ENCODE measurements at regions not wholly inside any gene's neighbourhood (a gene's known extent, or its start where the extent isn't known, plus 50 kb on each side); places are given as distances from the start of the nearest gene placed in this dataset.

DNA sequence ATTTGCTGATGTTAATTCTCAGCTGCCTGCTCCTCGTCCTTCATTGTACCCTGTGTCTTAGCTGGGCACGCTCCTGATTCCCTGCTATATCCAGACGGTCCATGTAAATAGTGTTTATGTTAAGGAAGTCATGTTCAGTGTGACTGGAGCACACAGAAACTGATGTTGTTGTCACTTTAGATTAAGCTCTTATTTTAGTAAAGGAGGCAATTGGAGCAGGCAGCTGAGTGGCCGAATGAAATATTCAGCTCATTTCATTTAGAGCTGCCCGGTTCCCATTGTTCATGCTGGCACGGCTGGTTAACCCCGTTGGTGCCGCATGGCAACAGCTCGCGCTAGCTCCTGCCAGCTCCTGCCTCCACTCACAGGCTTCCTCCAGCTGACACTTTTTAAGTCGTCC, 446.8 kb upstream of the SOX5 start:
- no peaks in the 10 kb centered on the region for H3K27me3 ChIP-seq
- WGBS, 2 donors = 34 to 38% methylated on average over 11 of the region's 11 CpGs
- TF ChIP-seq, protein P1, sequence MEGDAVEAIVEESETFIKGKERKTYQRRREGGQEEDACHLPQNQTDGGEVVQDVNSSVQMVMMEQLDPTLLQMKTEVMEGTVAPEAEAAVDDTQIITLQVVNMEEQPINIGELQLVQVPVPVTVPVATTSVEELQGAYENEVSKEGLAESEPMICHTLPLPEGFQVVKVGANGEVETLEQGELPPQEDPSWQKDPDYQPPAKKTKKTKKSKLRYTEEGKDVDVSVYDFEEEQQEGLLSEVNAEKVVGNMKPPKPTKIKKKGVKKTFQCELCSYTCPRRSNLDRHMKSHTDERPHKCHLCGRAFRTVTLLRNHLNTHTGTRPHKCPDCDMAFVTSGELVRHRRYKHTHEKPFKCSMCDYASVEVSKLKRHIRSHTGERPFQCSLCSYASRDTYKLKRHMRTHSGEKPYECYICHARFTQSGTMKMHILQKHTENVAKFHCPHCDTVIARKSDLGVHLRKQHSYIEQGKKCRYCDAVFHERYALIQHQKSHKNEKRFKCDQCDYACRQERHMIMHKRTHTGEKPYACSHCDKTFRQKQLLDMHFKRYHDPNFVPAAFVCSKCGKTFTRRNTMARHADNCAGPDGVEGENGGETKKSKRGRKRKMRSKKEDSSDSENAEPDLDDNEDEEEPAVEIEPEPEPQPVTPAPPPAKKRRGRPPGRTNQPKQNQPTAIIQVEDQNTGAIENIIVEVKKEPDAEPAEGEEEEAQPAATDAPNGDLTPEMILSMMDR (IDR thresholded peaks at IDR 0.05) = no peak
- FAIRE-seq (no peak), DNase-seq (no peak), ATAC-seq (no peak)
- no peak overlapping the region for H3K4me3 ChIP-seq
- H3K27ac ChIP-seq = no peak overlapping the region
- no peaks in the 10 kb centered on the region for H3K4me1 ChIP-seq
- no peaks in the 10 kb centered on the region for H3K9me3 ChIP-seq
- no peaks in the 10 kb centered on the region for H3K36me3 ChIP-seq
- intact Hi-C loops (cut with DNase I) = no loop called here

DNA sequence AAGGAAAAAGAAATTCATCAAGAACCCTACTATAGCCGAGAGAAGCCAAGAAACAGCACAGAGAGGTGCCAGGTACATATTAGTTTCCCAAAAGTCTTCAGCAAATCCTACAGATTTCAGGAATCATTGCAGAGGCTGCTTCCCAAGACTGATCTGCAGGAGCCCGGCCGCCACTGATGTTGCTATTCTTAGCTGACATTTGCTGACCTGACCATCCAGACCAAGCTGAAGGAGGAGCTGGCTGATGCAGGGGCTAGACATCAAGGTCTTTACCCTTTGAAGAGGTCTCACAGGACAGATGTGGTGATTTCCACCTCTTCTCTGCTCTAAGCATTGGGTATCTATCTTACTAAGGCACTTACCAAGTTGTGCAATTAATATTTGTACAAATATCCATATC, 444.8 kb upstream of the SOX5 start:
- H3K4me1 ChIP-seq = no peaks in the 10 kb centered on the region
- no peak overlapping the region for H3K4me3 ChIP-seq
- FAIRE-seq = no peak
- TF ChIP-seq, protein P1 (IDR thresholded peaks at IDR 0.05) = no peak
- no peaks in the 10 kb centered on the region for H3K36me3 ChIP-seq
- H3K9me3 ChIP-seq = no peaks in the 10 kb centered on the region
- ATAC-seq = no peak
- no peak overlapping the region for H3K27ac ChIP-seq
- WGBS, 2 donors = 53 to 76% methylated on average over 3 of the region's 3 CpGs
- no peak for DNase-seq
- no peaks in the 10 kb centered on the region for H3K27me3 ChIP-seq
- intact Hi-C loops (cut with DNase I) = no loop called here

DNA sequence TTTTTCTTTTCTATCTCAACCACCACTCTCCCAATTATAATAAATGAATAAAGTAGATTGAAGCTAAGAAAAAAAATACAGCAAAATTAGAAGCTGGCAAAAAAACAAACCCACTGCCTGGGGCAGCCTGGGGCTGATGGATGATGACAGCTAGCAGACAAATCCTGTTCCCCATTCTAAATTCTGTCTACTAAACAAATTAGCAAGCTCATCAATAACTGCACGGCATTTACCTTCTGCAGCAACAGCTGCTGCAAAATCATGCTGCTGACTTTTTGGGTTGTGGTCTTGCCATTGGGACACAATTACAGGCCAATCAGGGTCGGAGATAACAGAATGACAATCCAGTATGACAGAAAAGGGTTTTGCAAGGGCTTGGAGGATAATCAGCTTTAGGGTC, 443.6 kb upstream of the SOX5 start:
- ATAC-seq (no peak), FAIRE-seq (no peak)

DNA sequence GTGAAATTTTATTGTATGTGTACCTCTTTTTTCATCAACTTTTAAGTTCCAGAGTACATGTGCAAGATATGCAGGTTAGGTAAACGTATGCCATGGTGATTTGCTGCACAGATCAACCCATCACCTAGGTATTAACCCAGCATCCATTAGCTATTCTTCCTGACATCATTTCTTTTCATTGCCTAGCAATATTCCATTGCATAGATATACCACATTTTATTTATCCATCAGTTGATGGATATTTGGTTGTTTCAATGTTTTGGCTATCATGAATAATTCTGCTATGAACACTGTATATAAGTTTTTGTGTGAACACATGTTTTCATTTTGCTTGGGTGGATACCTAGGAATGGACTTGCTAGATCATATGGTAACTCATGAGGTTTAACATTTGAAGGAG, 439.9 kb upstream of the SOX5 start:
- WGBS, 2 donors = 39 to 65% methylated on average over 1 of the region's 1 CpG
- Histone ChIP-seq H3K4me3 (no peak overlapping the region), H3K27ac (no peak overlapping the region), H3K36me3 (no peaks in the 10 kb centered on the region), H3K9me3 (no peaks in the 10 kb centered on the region), H3K27me3 (no peaks in the 10 kb centered on the region), H3K4me1 (no peaks in the 10 kb centered on the region)
- ATAC-seq (no peak), DNase-seq (no peak), FAIRE-seq (no peak)
- TF ChIP-seq, protein P1 (IDR thresholded peaks at IDR 0.05) = no peak
- intact Hi-C loops (cut with DNase I) = no loop called here

More for the DNA sequence above, 443.6 kb upstream of the SOX5 start:
- Histone ChIP-seq H3K27me3 (no peaks in the 10 kb centered on the region), H3K27ac (no peak overlapping the region), H3K36me3 (no peaks in the 10 kb centered on the region), H3K4me1 (no peaks in the 10 kb centered on the region), H3K9me3 (no peaks in the 10 kb centered on the region), H3K4me3 (no peak overlapping the region)
- TF ChIP-seq, protein P1 (IDR thresholded peaks at IDR 0.05) = no peak
- 25 to 27% methylated on average over 2 of the region's 2 CpGs for WGBS, 2 donors
- no peak for DNase-seq
- intact Hi-C loops (cut with DNase I) = no loop called here

DNA sequence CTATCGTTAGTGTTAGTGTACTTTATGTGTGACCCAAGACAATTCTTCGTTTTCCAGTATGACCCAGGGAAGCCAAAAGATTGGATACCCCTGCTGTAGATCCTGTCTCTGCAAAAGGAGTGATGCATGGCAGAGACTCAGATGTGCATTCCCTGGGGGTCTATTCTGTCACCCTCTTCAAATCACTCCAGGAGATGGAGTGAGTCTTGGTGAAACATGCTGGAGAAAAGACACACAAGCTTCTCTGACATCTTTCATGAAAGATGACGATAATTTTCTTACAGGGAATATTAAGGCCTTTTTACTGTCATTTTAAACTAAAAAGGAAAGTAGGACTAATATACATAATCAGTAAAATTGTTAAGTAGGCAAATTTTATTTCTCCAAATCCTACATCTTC, 437.9 kb upstream of the SOX5 start:
- Histone ChIP-seq H3K4me1 (no peaks in the 10 kb centered on the region), H3K4me3 (no peak overlapping the region), H3K36me3 (no peaks in the 10 kb centered on the region), H3K27me3 (no peaks in the 10 kb centered on the region), H3K27ac (no peak overlapping the region), H3K9me3 (no peaks in the 10 kb centered on the region)
- WGBS, 2 donors = 75 to 80% methylated on average over 3 of the region's 3 CpGs
- TF ChIP-seq, protein P1 (IDR thresholded peaks at IDR 0.05) = no peak
- ATAC-seq (no peak), FAIRE-seq (no peak), DNase-seq (no peak)
- intact Hi-C loops (cut with DNase I) = no loop called here

Data from pancreas (tissue), 10 donors.